GM23338 (cell line): ENCODE measurements at regions not wholly inside any gene's neighbourhood (a gene's known extent, or its start where the extent isn't known, plus 50 kb on each side); places are given as distances from the start of the nearest gene placed in this dataset.

Experiments
- ATAC-seq: fragments of 200-7000 bp; cut with Tn5 transposase; 3 replicates; pipeline ENCODE4 v1.9.1; 2020
- DNase-seq: peaks from one replicate; pipeline ENCODE4 v3.0.0-alpha.2; 2015; ENCODE audit warnings: low spot score
- H2AFZ ChIP-seq: fragments of 200-600 bp; sonication (generic); 2 replicates; pipeline ENCODE4 v1.8.0; 2016; ENCODE audit warnings: antibody characterized with exemption, mild to moderate bottlenecking, moderate library complexity
- H3F3A ChIP-seq: fragments of 200-600 bp; sonication (generic); replicated peaks from 2 replicates; pipeline ENCODE4 v1.8.0; 2017; ENCODE audit warnings: antibody characterized with exemption, mixed run types, low read depth
- H3K27ac ChIP-seq: fragments of 200-600 bp; sonication (generic); 2 replicates; pipeline ENCODE4 v1.6.1; 2016; ENCODE audit warnings: low read depth
- H3K27me3 ChIP-seq: fragments of 200-600 bp; sonication (generic); 2 replicates; pipeline ENCODE4 v1.8.0; 2016; ENCODE audit warnings: mild to moderate bottlenecking, mixed run types, moderate library complexity; ENCODE audit not compliant: insufficient read depth
- H3K36me3 ChIP-seq: fragments of 200-600 bp; sonication (generic); 2 replicates; pipeline ENCODE4 v1.8.0; 2016; ENCODE audit warnings: mild to moderate bottlenecking; ENCODE audit not compliant: insufficient read depth
- H3K4me1 ChIP-seq: fragments of 200-600 bp; sonication (generic); 2 replicates; pipeline ENCODE4 v1.8.0; 2016; ENCODE audit warnings: mild to moderate bottlenecking, moderate library complexity; ENCODE audit not compliant: insufficient read depth
- H3K4me2 ChIP-seq: fragments of 200-600 bp; sonication (generic); 2 replicates; pipeline ENCODE4 v1.7.1; 2017; ENCODE audit warnings: mixed run types
- H3K4me3 ChIP-seq: fragments of 200-600 bp; sonication (generic); 2 replicates; pipeline ENCODE4 v1.6.1; 2016; ENCODE audit warnings: mixed run types
- H3K79me2 ChIP-seq: fragments of 200-600 bp; sonication (generic); replicated peaks from 2 replicates; pipeline ENCODE4 v1.8.0; 2017; ENCODE audit warnings: mild to moderate bottlenecking; ENCODE audit not compliant: insufficient read depth
- H3K9me2 ChIP-seq: fragments of 200-600 bp; sonication (generic); 2 replicates; pipeline ENCODE4 v1.8.0; 2017; ENCODE audit not compliant: insufficient read depth
- H4K20me1 ChIP-seq: fragments of 200-600 bp; sonication (generic); replicated peaks from 2 replicates; pipeline ENCODE4 v1.8.0; 2017; ENCODE audit warnings: mild to moderate bottlenecking; ENCODE audit not compliant: insufficient read depth
- H3K27ac Mint-ChIP-seq: 2 replicates; pipeline ENCODE4 v1.8.0; 2020; ENCODE audit warnings: inconsistent platforms, mild to moderate bottlenecking, moderate library complexity, mixed read lengths
- H3K27me3 Mint-ChIP-seq: 3 replicates; pipeline ENCODE4 v1.8.0; 2022; ENCODE audit warnings: low read depth, mild to moderate bottlenecking, moderate library complexity, mixed read lengths, inconsistent platforms; ENCODE audit not compliant: insufficient read depth, poor library complexity
- H3K36me3 Mint-ChIP-seq: 3 replicates; pipeline ENCODE4 v1.8.0; 2021; ENCODE audit warnings: low read depth, mild to moderate bottlenecking, inconsistent platforms, moderate library complexity, mixed read lengths
- H3K4me1 Mint-ChIP-seq: 3 replicates; pipeline ENCODE4 v1.8.0; 2020; ENCODE audit warnings: mild to moderate bottlenecking, inconsistent platforms, mixed read lengths
- H3K4me3 Mint-ChIP-seq: 3 replicates; pipeline ENCODE4 v1.8.0; 2021; ENCODE audit warnings: moderate library complexity, mild to moderate bottlenecking, inconsistent platforms, mixed read lengths
- H3K9me3 Mint-ChIP-seq: 3 replicates; pipeline ENCODE4 v1.8.0; 2020; ENCODE audit warnings: moderate library complexity, mild to moderate bottlenecking, inconsistent platforms, mixed read lengths
- NANOG ChIP-seq: IDR thresholded peaks from 2 replicates; pipeline ENCODE4 v1.6.1; 2016; ENCODE audit warnings: antibody characterized with exemption, borderline replicate concordance
- POLR2AphosphoS5 ChIP-seq: IDR thresholded peaks from 2 replicates; pipeline ENCODE4 v1.6.1; 2016; ENCODE audit warnings: antibody characterized with exemption, low read depth
- REST ChIP-seq: IDR thresholded peaks from one replicate; pipeline ENCODE4 v1.6.1; 2018; ENCODE audit warnings: antibody characterized with exemption; ENCODE audit not compliant: unreplicated experiment
- STAT1 ChIP-seq: IDR thresholded peaks from one replicate; pipeline ENCODE4 v1.6.1; 2016; ENCODE audit warnings: antibody characterized with exemption; ENCODE audit not compliant: unreplicated experiment
- ZNF462 ChIP-seq: fragments of 250-450 bp; sonication (Bioruptor Pico); IDR thresholded peaks from 2 replicates; pipeline ENCODE4 v1.5.0; 2020; ENCODE audit warnings: mild to moderate bottlenecking, moderate library complexity

GRCh38 chr10:9656996-9657395 lies 1360.7 kb upstream of the CELF2 start:
- Mint-ChIP-seq H3K36me3 (0 out of 3 replicates have a peak, but pooled peaks cover 4% of the 10 kb centered on the region), H3K27me3 (peaks cover 2% of the 10 kb centered on the region), H3K4me3 (no peak overlapping the region), H3K27ac (no peak overlapping the region), H3K4me1 (no peaks in the 10 kb centered on the region), H3K9me3 (peaks cover 9% of the 10 kb centered on the region; the same call in 2 of the 3 replicates)
- H3K4me1 ChIP-seq, result no peaks in the 10 kb centered on the region
- no peaks in the 10 kb centered on the region for H4K20me1 ChIP-seq
- no peaks in the 10 kb centered on the region for H3K27me3 ChIP-seq
- DNase-seq (no peak), ATAC-seq (no peak)
- no peak overlapping the region for H3K4me3 ChIP-seq
- H3K27ac ChIP-seq, result no peak overlapping the region
- H3K4me2 ChIP-seq, result no peak overlapping the region
- H3K36me3 ChIP-seq, result no peaks in the 10 kb centered on the region
- H3K79me2 ChIP-seq, result no peaks in the 10 kb centered on the region
- no peaks in the 10 kb centered on the region for H3F3A ChIP-seq
- no peak overlapping the region for H2AFZ ChIP-seq
- 0 out of 2 replicates have a peak, but pooled peaks cover 4% of the 10 kb centered on the region for H3K9me2 ChIP-seq
- TF ChIP-seq STAT1, result no peak
- no peak for TF ChIP-seq ZNF462
- no peak for TF ChIP-seq POLR2AphosphoS5
- no peak for TF ChIP-seq NANOG
- no peak for TF ChIP-seq REST
